SK-N-MC (cell line): ENCODE measurements at regions not wholly inside any gene's neighbourhood (a gene's known extent, or its start where the extent isn't known, plus 50 kb on each side); places are given as distances from the start of the nearest gene placed in this dataset.

Experiments
- EZH2 ChIP-seq: fragments of 200-600 bp; sonication (generic); IDR thresholded peaks from one replicate; pipeline ENCODE4 v1.6.1; 2017; ENCODE audit warnings: antibody characterized with exemption
- FOXP2 ChIP-seq: optimal IDR thresholded peaks from 2 replicates; pipeline ENCODE3; 2011; ENCODE audit warnings: mild to moderate bottlenecking, moderate library complexity; ENCODE audit not compliant: insufficient read depth; ENCODE audit errors: extremely low read length, control extremely low read depth
- POLR2AphosphoS5 ChIP-seq: IDR thresholded peaks from 2 replicates; pipeline ENCODE4 v1.6.1; 2012; ENCODE audit warnings: mild to moderate bottlenecking, low read depth, low read length, borderline replicate concordance

DNA sequence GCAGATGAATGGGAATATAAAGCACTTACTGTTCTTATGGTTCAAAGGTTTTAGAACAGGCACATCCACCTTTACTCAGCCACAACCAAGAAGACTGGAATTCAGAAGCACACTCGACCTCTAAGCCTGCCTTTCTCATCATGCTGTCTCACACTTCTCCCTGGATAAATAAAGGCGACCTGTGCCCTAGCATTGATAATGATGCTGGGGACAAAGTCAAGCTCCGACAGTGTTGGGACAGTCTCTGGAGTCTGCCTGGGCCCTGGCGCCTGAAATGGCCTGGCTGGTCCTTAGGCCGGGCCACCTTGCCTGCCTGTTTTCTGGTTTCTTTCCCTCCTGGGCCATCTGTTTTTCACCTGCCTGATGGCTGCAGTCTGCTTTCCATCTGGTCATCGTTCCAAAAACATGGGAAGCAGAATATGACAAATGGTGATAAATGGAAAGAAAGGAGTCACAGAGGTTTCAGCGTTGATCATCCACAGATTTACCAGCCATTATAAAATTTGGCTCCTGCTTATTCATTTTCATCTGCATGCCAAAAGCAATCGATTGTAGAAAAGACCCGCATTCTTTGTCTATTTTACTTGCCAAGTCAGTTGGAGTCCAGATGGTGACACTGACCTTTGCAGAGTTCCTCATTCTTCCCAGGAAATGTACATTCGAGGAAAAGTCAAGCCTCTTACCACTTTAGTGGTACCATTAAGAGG lies 91.2 kb upstream of the KCNJ15 start:
- TF ChIP-seq EZH2 (no peak), POLR2AphosphoS5 (no peak), FOXP2 (no peak)
